NT2/D1 (cell line): ENCODE measurements at regions not wholly inside any gene's neighbourhood (a gene's known extent, or its start where the extent isn't known, plus 50 kb on each side); places are given as distances from the start of the nearest gene placed in this dataset.

Experiments
- SUZ12 ChIP-seq: IDR thresholded peaks from 2 replicates; pipeline ENCODE4 v1.6.1; 2011; ENCODE audit not compliant: insufficient read length, insufficient read depth; ENCODE audit errors: extremely low read depth
- ZNF274 ChIP-seq: IDR thresholded peaks from 2 replicates; pipeline ENCODE4 v1.6.1; 2011; ENCODE audit warnings: mild to moderate bottlenecking, low read depth, low read length

DNA sequence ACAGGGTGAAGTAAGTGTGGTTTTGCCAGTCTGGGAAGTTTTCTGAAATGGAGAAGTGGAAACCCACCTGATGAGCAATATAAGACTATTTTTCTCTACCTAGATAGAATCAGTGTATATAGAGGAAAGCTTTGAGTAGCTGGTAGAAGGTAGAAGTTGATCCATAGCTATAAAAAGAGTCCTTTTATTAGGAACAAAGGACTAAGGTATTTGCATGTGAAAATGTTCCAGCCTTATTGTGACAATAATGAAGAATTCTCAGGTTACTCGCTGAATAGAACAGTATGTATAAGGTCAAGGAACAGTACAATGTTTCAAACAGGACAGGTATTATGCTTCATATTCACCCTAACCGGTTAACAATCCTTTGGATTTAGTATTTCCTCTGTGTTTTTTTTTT lies 972.2 kb downstream of the OTOL1 start:
- no peak for TF ChIP-seq ZNF274
- no peak for TF ChIP-seq SUZ12
